ENCODE measurements at regions not wholly inside any gene's neighbourhood (a gene's known extent, or its start where the extent isn't known, plus 50 kb on each side); places are given as distances from the start of the nearest gene placed in this dataset.

DNA sequence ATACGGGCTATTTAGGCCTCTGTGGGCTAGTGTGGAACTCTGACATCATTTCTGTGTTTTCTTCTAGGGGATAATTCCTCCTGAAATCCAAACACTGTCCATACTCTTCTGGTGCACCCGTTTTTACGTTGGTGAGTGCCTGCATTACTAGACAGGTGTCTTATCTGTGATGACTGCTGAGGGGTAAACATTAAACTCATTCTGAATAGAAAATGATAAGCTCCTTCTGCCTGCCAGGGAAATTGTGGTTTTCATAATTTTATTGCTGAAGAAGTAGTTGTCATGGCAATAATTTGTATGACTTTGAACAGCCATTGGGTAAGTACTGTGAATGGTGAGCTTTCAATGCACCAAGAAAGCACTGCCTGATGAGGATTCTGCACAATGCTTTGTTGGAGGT lies 705.6 kb downstream of the UTRN start:
- Histone ChIP-seq H2BK15ac (ENCODE audit: low read depth, low read length) (no peak overlapping the region), H4K91ac (ENCODE audit: insufficient read length, low read depth, low read length) (no peak overlapping the region), H3K14ac (ENCODE audit: insufficient read depth, low read length) (no peak overlapping the region), H4K8ac (replicated peaks; ENCODE audit: insufficient read length, low read depth, low read length) (no peak overlapping the region), H3K9ac (ENCODE audit: extremely low read depth, insufficient read length, low read length) (no peak overlapping the region), H3K79me2 (ENCODE audit: insufficient read depth, low read length) (no peaks in the 10 kb centered on the region), H3K27ac (ENCODE audit: insufficient read length, low read depth, low read length) (no peak overlapping the region), H3K4me1 (ENCODE audit: insufficient read depth, low read length) (peaks cover 2% of the 10 kb centered on the region; the same call in 1 of the 2 replicates), H3K4me2 (ENCODE audit: insufficient read depth, insufficient read length, low read length) (no peak overlapping the region), H4K5ac (ENCODE audit: insufficient read length, low read depth, low read length) (no peak overlapping the region), H3K27me3 (ENCODE audit: insufficient read depth, low read length) (no peaks in the 10 kb centered on the region), H4K20me1 (ENCODE audit: control insufficient read depth, insufficient read depth, insufficient read length) (no peaks in the 10 kb centered on the region), H3T11ph (ENCODE audit: low read length) (no peak overlapping the region), H2BK20ac (ENCODE audit: low read depth, low read length, poor library complexity, severe bottlenecking) (no peak overlapping the region), H3K56ac (ENCODE audit: insufficient read length, low read depth, low read length) (no peak overlapping the region), H3K79me1 (ENCODE audit: insufficient read depth, low read depth, low read length, poor library complexity, severe bottlenecking) (no peaks in the 10 kb centered on the region), H3K18ac (ENCODE audit: insufficient read length, low read depth, low read length) (no peak overlapping the region), H2AFZ (ENCODE audit: low read length) (no peak overlapping the region), H2AK5ac (ENCODE audit: insufficient read length, low read length) (no peak overlapping the region), H3K9me3 (ENCODE audit: control insufficient read depth, low read depth, low read length) (no peaks in the 10 kb centered on the region), H3K23me2 (ENCODE audit: insufficient read length, low read depth, low read length, poor library complexity, severe bottlenecking) (no peaks in the 10 kb centered on the region), H3K23ac (ENCODE audit: insufficient read length, low read depth, low read length) (no peak overlapping the region), H2BK12ac (ENCODE audit: insufficient read length, low read depth, low read length) (no peak overlapping the region), H3K4ac (ENCODE audit: low read depth, low read length) (no peak overlapping the region), H2BK120ac (ENCODE audit: low read depth, low read length, poor library complexity, severe bottlenecking) (no peak overlapping the region), H2BK5ac (ENCODE audit: insufficient read length, low read length) (no peak overlapping the region)
- WGBS (ENCODE audit: extremely low coverage, insufficient read length, low lambda C conversion rate), result no CpG with 5 or more reads among the region's 3 CpGs
- H3K4me1 Mint-ChIP-seq, result peaks cover 8 to 9% of the 10 kb centered on the region in 2 experiments
- peaks cover 0 to 6% of the 10 kb centered on the region in 2 experiments; a peak in 1 of 5 replicates for H3K9me3 Mint-ChIP-seq
- H3K27me3 Mint-ChIP-seq (ENCODE audit: low read depth), result no peaks in the 10 kb centered on the region
- no peak for DNase-seq
- H3K27ac Mint-ChIP-seq, result no peak overlapping the region
- no peaks in the 10 kb centered on the region; a peak in 1 of 7 replicates for H3K36me3 Mint-ChIP-seq (ENCODE audit: insufficient read depth in 1 of 3, low read depth in 3 of 3)
- no peak overlapping the region for H3K4me3 Mint-ChIP-seq
- no peak for TF ChIP-seq CTCF (conservative IDR thresholded peaks at IDR 0.05)

Data from H9 (cell line).